GM12873 (cell line): ENCODE measurements at regions not wholly inside any gene's neighbourhood (a gene's known extent, or its start where the extent isn't known, plus 50 kb on each side); places are given as distances from the start of the nearest gene placed in this dataset.

ENCODE experiments used
- TF ChIP-seq, protein P1 (sequence below): IDR thresholded peaks from 2 replicates; pipeline ENCODE4 v1.5.1; 2012; ENCODE audit warnings: low read depth, mild to moderate bottlenecking, moderate library complexity, low read length, control low read depth; ENCODE audit not compliant: insufficient read depth; ENCODE audit errors: missing control alignments

DNA sequence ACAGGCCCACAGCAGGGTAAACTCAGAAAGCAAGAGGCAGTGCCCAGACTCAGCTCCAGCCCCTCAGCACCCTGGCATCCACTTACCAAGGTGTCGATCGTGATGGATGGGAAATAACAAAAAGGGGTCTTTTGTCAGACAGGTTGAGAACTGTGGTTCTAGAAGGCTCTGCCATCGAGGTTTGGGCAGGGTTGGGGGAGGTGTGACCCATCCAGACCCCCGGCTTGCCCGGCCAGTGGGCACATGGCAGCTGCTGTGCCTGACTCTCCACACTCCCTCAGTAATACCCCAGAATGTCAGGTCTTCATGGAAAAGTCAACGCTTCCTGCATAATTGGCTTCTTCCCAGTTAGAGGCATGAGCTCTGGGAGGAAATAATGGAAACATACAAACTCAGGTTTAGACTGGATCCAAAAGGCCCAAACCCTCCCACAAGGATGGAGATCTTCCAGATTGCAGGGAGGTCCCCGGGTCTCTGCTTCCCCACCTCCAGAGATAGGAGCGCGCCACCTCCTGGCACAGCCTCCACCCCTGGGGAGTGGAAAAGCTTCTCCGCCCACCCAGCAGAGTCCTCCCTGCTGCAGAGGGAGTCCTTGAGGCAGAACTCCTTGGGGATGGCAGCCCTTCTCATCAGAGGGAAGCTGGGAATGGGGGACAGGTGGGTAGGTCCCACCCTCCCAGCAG, 149.8 kb upstream of the IQSEC1 start:
- TF ChIP-seq, protein P1, sequence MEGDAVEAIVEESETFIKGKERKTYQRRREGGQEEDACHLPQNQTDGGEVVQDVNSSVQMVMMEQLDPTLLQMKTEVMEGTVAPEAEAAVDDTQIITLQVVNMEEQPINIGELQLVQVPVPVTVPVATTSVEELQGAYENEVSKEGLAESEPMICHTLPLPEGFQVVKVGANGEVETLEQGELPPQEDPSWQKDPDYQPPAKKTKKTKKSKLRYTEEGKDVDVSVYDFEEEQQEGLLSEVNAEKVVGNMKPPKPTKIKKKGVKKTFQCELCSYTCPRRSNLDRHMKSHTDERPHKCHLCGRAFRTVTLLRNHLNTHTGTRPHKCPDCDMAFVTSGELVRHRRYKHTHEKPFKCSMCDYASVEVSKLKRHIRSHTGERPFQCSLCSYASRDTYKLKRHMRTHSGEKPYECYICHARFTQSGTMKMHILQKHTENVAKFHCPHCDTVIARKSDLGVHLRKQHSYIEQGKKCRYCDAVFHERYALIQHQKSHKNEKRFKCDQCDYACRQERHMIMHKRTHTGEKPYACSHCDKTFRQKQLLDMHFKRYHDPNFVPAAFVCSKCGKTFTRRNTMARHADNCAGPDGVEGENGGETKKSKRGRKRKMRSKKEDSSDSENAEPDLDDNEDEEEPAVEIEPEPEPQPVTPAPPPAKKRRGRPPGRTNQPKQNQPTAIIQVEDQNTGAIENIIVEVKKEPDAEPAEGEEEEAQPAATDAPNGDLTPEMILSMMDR, result no peak

DNA sequence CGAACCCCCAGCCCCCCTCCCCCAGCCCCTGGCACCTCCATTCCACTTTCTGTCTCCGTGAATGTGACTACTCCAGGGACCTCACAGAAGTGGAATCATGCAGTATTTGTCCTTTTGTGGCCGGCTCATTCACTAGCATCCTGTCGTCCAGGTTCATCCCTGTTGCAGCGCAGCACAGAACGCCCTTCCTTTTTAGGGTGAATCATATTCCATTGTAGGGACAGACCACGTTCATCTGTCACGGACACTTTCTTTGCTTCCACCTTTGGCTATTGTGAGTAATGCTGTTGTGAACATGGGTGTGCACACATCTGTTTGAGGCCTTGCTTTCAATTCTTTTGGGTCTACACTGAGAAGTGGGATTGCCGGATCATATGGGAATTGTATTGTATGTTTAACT, 148.9 kb upstream of the IQSEC1 start:
- TF ChIP-seq, protein P1, result no peak

DNA sequence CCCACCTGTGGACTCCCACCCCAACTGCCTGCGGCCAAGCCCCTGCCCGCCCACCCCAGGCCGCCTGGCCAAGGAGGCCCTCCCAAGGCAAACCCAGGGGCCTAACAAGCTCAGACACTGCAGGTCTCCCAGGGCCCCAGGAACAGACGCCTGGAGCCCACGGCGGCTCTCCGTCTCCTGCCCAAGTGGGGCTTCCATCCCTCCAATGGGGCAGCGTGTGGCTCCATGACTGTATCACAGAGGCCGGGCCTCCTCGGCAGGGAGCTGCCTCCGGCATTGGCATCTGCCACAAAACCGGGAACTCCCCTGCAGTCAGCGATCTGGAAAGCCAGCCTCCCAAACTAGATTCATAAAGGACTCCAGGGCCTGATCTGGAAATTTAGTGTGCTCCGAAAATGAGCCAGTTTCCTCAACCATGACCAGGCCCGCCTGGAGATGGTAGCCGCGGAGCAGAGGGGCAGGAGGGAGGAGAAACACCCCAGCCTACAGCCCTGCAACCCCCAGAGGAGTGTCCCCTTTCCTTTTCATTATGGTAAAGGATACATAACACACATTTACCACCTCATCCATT, 148.3 kb upstream of the IQSEC1 start:
- TF ChIP-seq, protein P1, result no peak

DNA sequence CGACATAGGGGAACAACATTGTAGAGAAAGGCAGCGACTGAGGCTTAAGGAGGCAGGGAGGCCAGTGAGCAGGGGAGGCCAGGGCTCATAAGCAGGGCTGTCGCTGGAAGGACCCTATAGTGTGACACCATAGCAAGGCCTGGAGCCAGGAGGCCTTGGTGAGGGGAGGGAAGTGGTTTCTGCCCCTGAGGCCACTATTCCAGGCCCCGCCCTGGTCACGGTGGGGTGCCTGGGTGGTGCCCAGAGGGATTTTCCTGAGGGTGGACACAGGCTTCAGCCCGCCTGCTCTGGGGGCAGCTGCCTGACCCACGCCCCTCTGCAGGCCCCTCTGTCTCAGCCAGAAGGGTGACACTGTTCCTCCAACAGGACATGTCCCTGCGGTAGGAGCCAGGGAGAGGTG, 147.8 kb upstream of the IQSEC1 start:
- TF ChIP-seq, protein P1, result no peak

DNA sequence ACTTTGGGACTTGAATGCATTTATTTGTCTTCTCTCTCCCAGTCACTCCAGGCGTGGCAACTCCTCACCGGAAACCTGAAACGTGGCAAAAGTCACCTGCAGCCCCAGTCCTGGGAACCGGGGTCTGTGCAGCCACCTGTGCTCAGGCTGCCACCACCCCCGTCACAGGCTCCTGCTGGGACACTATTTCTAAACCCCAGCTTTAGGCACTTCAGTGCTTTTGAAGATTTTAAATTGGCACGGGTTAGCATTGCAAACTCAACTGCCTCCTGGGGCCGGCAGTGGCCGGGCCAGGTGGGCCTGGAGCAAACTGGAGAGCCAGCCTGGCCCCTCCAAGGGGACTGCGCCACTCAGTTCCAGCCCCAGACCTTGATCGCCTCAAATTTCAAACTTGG, 146.7 kb upstream of the IQSEC1 start:
- TF ChIP-seq, protein P1, result no peak

DNA sequence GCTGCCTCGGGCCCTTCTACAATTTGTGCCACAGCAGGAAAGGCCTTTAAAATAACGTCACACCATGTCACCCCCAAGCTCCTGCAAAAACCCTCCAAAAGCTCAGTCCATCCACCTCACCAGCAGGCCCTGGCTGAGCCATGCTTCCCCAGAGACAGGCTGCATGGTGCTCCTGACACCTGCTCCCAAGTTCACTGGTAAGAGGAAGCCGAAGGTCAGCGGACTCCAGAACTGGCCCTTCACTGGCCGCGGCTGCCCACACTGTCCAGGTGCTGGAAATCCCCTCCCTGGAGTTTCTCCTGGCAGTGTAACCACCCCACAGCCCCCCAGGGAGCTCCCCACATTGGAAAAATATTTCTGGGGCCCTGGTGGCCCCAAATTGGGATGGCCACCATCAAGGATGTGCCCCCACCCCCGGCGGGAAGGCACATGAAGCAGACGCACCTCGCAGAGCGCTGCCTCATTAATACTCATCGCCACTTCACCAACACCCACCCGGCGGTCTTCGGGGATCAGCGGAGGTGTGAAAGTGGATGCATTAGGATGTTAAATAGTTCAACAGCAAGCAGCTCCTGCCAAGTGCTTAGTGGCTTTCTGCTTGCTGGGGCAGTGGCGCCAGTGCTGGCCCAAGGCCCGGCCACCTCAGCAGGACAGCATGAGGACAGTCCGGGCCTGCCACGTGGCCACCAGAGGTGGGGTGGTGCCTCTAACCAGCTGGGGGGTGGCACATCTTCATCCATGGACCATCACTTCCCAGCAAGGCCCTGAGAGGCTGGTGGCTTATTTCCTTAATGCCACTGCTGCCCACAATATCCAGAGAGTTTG, 146.1 kb upstream of the IQSEC1 start:
- TF ChIP-seq, protein P1, result no peak

DNA sequence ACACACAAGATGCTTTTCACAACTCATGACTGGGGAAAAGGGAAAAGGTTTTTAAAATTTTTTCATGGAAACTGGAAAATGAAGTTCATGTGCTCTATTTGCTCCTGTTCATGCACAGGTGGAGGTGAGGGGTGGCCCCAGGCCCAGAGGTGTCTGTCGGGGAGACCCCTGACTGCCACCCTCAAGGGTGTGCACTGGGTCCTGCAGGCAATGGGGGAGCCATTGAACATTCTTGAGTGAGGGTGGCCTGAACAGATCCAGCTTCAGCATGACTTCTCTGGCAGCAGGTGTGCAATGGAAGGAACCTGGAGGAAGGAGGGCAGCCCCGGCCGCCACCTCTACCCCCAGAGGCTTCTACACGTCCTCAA, 145.3 kb upstream of the IQSEC1 start:
- TF ChIP-seq, protein P1, result no peak
